ENCODE measurements at regions not wholly inside any gene's neighbourhood (a gene's known extent, or its start where the extent isn't known, plus 50 kb on each side); places are given as distances from the start of the nearest gene placed in this dataset.

- DNase-seq (ENCODE audit: extremely low read depth, insufficient read length) = no peak
- TF ChIP-seq, protein P1, sequence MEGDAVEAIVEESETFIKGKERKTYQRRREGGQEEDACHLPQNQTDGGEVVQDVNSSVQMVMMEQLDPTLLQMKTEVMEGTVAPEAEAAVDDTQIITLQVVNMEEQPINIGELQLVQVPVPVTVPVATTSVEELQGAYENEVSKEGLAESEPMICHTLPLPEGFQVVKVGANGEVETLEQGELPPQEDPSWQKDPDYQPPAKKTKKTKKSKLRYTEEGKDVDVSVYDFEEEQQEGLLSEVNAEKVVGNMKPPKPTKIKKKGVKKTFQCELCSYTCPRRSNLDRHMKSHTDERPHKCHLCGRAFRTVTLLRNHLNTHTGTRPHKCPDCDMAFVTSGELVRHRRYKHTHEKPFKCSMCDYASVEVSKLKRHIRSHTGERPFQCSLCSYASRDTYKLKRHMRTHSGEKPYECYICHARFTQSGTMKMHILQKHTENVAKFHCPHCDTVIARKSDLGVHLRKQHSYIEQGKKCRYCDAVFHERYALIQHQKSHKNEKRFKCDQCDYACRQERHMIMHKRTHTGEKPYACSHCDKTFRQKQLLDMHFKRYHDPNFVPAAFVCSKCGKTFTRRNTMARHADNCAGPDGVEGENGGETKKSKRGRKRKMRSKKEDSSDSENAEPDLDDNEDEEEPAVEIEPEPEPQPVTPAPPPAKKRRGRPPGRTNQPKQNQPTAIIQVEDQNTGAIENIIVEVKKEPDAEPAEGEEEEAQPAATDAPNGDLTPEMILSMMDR (IDR thresholded peaks at IDR 0.05; ENCODE audit: insufficient read depth, low read length, poor library complexity, severe bottlenecking) = no peak
- Histone ChIP-seq H3K4me3 (replicated peaks; ENCODE audit: low read depth, low read length) (no peak overlapping the region), H3K27me3 (replicated peaks; ENCODE audit: control insufficient read depth, insufficient read depth, low read length) (no peaks in the 10 kb centered on the region), H3K36me3 (ENCODE audit: control insufficient read depth, insufficient read depth, low read length) (no peaks in the 10 kb centered on the region)
Observed at GRCh38 chr13:79771493-79771892, 290.5 kb downstream of the NDFIP2 start.

- no peaks in the 10 kb centered on the region for H3K36me3 ChIP-seq (ENCODE audit: control insufficient read depth, insufficient read depth, low read length)
- H3K27me3 ChIP-seq (replicated peaks; ENCODE audit: control insufficient read depth, insufficient read depth, low read length) = no peaks in the 10 kb centered on the region
- TF ChIP-seq, protein P1 (IDR thresholded peaks at IDR 0.05; ENCODE audit: insufficient read depth, low read length, poor library complexity, severe bottlenecking) = no peak
- DNase-seq (ENCODE audit: extremely low read depth, insufficient read length) = no peak
- no peak overlapping the region for H3K4me3 ChIP-seq (replicated peaks; ENCODE audit: low read depth, low read length)
Observed at GRCh38 chr13:79770056-79770455, 289.1 kb downstream of the NDFIP2 start.

- TF ChIP-seq, protein P1 (IDR thresholded peaks at IDR 0.05; ENCODE audit: insufficient read depth, low read length, poor library complexity, severe bottlenecking) = no peak
- Histone ChIP-seq H3K4me3 (replicated peaks; ENCODE audit: low read depth, low read length) (no peak overlapping the region), H3K36me3 (ENCODE audit: control insufficient read depth, insufficient read depth, low read length) (no peaks in the 10 kb centered on the region), H3K27me3 (replicated peaks; ENCODE audit: control insufficient read depth, insufficient read depth, low read length) (no peaks in the 10 kb centered on the region)
- DNase-seq (ENCODE audit: extremely low read depth, insufficient read length) = no peak
Observed at GRCh38 chr13:79767126-79767525, 286.2 kb downstream of the NDFIP2 start.

DNA sequence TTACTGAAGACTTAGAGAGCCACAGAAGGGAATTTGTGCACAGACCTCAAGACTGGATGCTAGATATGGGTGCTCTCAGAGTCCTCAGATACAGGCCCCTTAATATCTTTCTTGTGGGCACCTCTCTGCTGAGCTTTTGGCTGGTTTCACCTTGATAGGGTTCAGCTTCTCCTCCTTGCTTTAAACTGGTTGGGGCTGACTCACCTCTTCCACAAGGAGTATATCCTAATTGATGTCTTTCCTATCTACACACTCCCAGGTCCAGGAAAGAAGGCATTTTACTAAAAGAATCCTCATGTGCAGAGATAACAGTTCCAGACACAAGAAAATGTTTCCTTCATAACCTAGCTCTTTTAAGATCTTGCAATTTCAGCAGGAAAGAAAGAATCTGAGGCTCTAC is 284.4 kb downstream of the NDFIP2 start:
- no peaks in the 10 kb centered on the region for H3K36me3 ChIP-seq (ENCODE audit: control insufficient read depth, insufficient read depth, low read length)
- TF ChIP-seq, protein P1 (IDR thresholded peaks at IDR 0.05; ENCODE audit: insufficient read depth, low read length, poor library complexity, severe bottlenecking) = no peak
- no peak for DNase-seq (ENCODE audit: extremely low read depth, insufficient read length)
- no peaks in the 10 kb centered on the region for H3K27me3 ChIP-seq (replicated peaks; ENCODE audit: control insufficient read depth, insufficient read depth, low read length)
- H3K4me3 ChIP-seq (replicated peaks; ENCODE audit: low read depth, low read length) = no peak overlapping the region

DNA sequence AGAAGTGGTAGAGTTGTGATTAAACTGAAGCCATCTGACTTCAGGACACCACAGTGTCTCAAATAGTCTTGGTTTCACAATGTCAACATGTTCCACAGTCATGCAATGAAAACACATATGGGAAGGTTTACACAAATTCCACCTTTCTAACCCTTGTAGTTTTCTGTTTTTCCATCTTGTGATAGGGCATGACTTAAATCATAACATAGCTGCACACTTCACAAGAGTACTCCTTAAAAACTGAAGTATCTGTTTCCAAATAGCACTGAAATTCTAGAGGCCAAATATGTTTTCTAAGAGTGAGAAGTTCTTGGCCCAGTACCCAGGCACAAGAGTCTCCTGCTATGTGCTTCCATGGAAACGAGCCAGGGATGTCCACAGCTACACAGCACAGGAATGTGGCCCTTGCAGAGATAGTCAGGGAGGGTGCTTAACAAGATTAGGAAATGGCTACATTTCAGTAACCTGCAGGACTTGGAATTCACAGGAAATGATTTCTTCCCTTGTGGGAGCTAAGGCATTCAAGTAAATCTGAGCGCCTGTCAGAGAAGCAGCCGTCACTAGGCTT is 269.1 kb downstream of the NDFIP2 start:
- H3K27me3 ChIP-seq (replicated peaks; ENCODE audit: control insufficient read depth, insufficient read depth, low read length) = no peaks in the 10 kb centered on the region
- no peak for DNase-seq (ENCODE audit: extremely low read depth, insufficient read length)
- no peaks in the 10 kb centered on the region for H3K36me3 ChIP-seq (ENCODE audit: control insufficient read depth, insufficient read depth, low read length)
- no peak overlapping the region for H3K4me3 ChIP-seq (replicated peaks; ENCODE audit: low read depth, low read length)
- TF ChIP-seq, protein P1 (IDR thresholded peaks at IDR 0.05; ENCODE audit: insufficient read depth, low read length, poor library complexity, severe bottlenecking) = no peak

- DNase-seq (ENCODE audit: extremely low read depth, insufficient read length) = no peak
- Histone ChIP-seq H3K4me3 (replicated peaks; ENCODE audit: low read depth, low read length) (no peak overlapping the region), H3K36me3 (ENCODE audit: control insufficient read depth, insufficient read depth, low read length) (no peaks in the 10 kb centered on the region), H3K27me3 (replicated peaks; ENCODE audit: control insufficient read depth, insufficient read depth, low read length) (no peaks in the 10 kb centered on the region)
- TF ChIP-seq, protein P1 (IDR thresholded peaks at IDR 0.05; ENCODE audit: insufficient read depth, low read length, poor library complexity, severe bottlenecking) = no peak
Observed at GRCh38 chr13:79749566-79749965, 268.6 kb downstream of the NDFIP2 start.
